Common myeloid progenitor, CD34-positive (primary cell): ENCODE measurements at regions not wholly inside any gene's neighbourhood (a gene's known extent, or its start where the extent isn't known, plus 50 kb on each side); places are given as distances from the start of the nearest gene placed in this dataset.

ENCODE experiments used
- CTCF ChIA-PET: fragments of 350-600 bp; sonication (Branson Sonifier 250); formaldehyde crosslinking; loops from one replicate; lab custom pipeline; 2021; ENCODE audit warnings: antibody characterized with exemption; lab: Charles Lee
- POLR2A ChIA-PET: fragments of 350-600 bp; sonication (Branson Sonifier 250); formaldehyde crosslinking; loops from one replicate; lab custom pipeline; 2021; ENCODE audit warnings: antibody characterized with exemption; lab: Charles Lee
- DNase-seq, 3 donors: peaks; one replicate each; pipeline versions ENCODE4 v3.0.0 to v3.0.0-alpha.2; 2013
- H3K27ac ChIP-seq, 2 experiments: 1 replicate in 1 of 2; 2 replicates in 1 of 2; pipeline ENCODE4 v1.7.0; 2013; ENCODE audit warnings: inconsistent platforms in 2 of 2, low read length in 2 of 2, mild to moderate bottlenecking in 2 of 2, low read depth in 1 of 2, moderate library complexity in 1 of 2; ENCODE audit not compliant: severe bottlenecking in 2 of 2, insufficient read depth in 1 of 2, poor library complexity in 1 of 2
- H3K27me3 ChIP-seq, 5 experiments: replicated peaks in 2 of 5; 1 replicate in 3 of 5; 2 replicates in 2 of 5; pipeline versions ENCODE4 v1.6.1 to v1.7.0; 2013; ENCODE audit warnings: low read length in 4 of 5, mild to moderate bottlenecking in 2 of 5, moderate library complexity in 2 of 5, inconsistent platforms in 1 of 5; ENCODE audit not compliant: insufficient read depth in 5 of 5, control insufficient read depth in 4 of 5
- H3K36me3 ChIP-seq, 4 experiments: 1 replicate in 2 of 4; 2 replicates in 2 of 4; pipeline versions ENCODE4 v1.6.1 to v1.7.0; 2013; ENCODE audit warnings: low read length in 3 of 4, control low read depth in 1 of 4, mild to moderate bottlenecking in 1 of 4; ENCODE audit not compliant: control insufficient read depth in 4 of 4, insufficient read depth in 4 of 4
- H3K4me1 ChIP-seq, 4 experiments: 1 replicate in 3 of 4; 2 replicates in 1 of 4; pipeline versions ENCODE4 v1.6.1 to v1.7.1; 2013; ENCODE audit warnings: low read length in 3 of 4, mild to moderate bottlenecking in 3 of 4, control low read depth in 1 of 4, inconsistent platforms in 1 of 4, moderate library complexity in 1 of 4; ENCODE audit not compliant: control insufficient read depth in 4 of 4, insufficient read depth in 4 of 4; ENCODE audit errors: control extremely low read depth in 1 of 4
- H3K4me3 ChIP-seq, 7 experiments: 1 replicate in 4 of 7; 2 replicates in 3 of 7; pipeline versions ENCODE4 v1.5.1 to v1.7.0; 2013; ENCODE audit warnings: mild to moderate bottlenecking in 7 of 7, low read length in 6 of 7, moderate library complexity in 6 of 7, inconsistent platforms in 2 of 7, low read depth in 2 of 7, control low read depth in 1 of 7; ENCODE audit not compliant: insufficient read depth in 4 of 7, control insufficient read depth in 1 of 7; ENCODE audit errors: extremely low read depth in 1 of 7
- H3K9me3 ChIP-seq, 5 experiments: 1 replicate in 4 of 5; 2 replicates in 1 of 5; pipeline versions ENCODE4 v1.6.1 to v1.7.1; 2013; ENCODE audit warnings: low read length in 4 of 5, mild to moderate bottlenecking in 2 of 5, inconsistent platforms in 1 of 5, low read depth in 1 of 5, moderate library complexity in 1 of 5; ENCODE audit not compliant: control insufficient read depth in 4 of 5, insufficient read depth in 2 of 5; ENCODE audit errors: control extremely low read depth in 1 of 5
- WGBS: methylation state at CpG from one replicate; pipeline ENCODE4 v1.1.5; 2013; ENCODE audit not compliant: insufficient coverage; 5-methylcytosine and 5-hydroxymethylcytosine counted together

GRCh38 chr1:82318921-82319320, 518.2 kb downstream of the ADGRL2 start:
- 79% methylated on average over 2 of the region's 2 CpGs for WGBS

GRCh38 chr1:82318265-82318664, 517.5 kb downstream of the ADGRL2 start:
- no peaks in the 10 kb centered on the region for H3K27me3 ChIP-seq
- H3K4me3 ChIP-seq = no peak overlapping the region
- ChIA-PET POLR2A (no interaction called here), CTCF (no interaction called here)
- no peak for DNase-seq
- H3K27ac ChIP-seq = no peak overlapping the region
- H3K4me1 ChIP-seq = no peaks in the 10 kb centered on the region
- H3K9me3 ChIP-seq = no peaks in the 10 kb centered on the region
- no peaks in the 10 kb centered on the region for H3K36me3 ChIP-seq

More at GRCh38 chr1:82318921-82319320, 518.2 kb downstream of the ADGRL2 start:
- no peaks in the 10 kb centered on the region for H3K36me3 ChIP-seq
- H3K9me3 ChIP-seq = no peaks in the 10 kb centered on the region
- CTCF ChIA-PET = no interaction called here
- H3K27ac ChIP-seq = no peak overlapping the region
- H3K4me1 ChIP-seq = no peaks in the 10 kb centered on the region
- H3K27me3 ChIP-seq = no peaks in the 10 kb centered on the region
- no peak for DNase-seq
- H3K4me3 ChIP-seq = no peak overlapping the region
- POLR2A ChIA-PET = no interaction called here

GRCh38 chr1:82317671-82318070, 516.9 kb downstream of the ADGRL2 start:
- ChIA-PET CTCF (no interaction called here), POLR2A (no interaction called here)
- Histone ChIP-seq H3K4me3 (no peak overlapping the region), H3K4me1 (no peaks in the 10 kb centered on the region), H3K36me3 (no peaks in the 10 kb centered on the region), H3K9me3 (no peaks in the 10 kb centered on the region), H3K27ac (no peak overlapping the region), H3K27me3 (no peaks in the 10 kb centered on the region)
- WGBS = no CpG with 5 or more reads among the region's 1 CpG
- DNase-seq = no peak

- H3K27ac ChIP-seq = no peak overlapping the region
- POLR2A ChIA-PET = no interaction called here
- no peaks in the 10 kb centered on the region for H3K4me1 ChIP-seq
- no peak overlapping the region for H3K4me3 ChIP-seq
- H3K27me3 ChIP-seq = no peaks in the 10 kb centered on the region
- WGBS = 100% methylated on average over 1 of the region's 2 CpGs
- no peaks in the 10 kb centered on the region for H3K9me3 ChIP-seq
- H3K36me3 ChIP-seq = no peaks in the 10 kb centered on the region
- DNase-seq = no peak
- CTCF ChIA-PET = no interaction called here
These were observed 498.9 kb downstream of the ADGRL2 start for GRCh38 chr1:82299656-82300055.

GRCh38 chr1:82299056-82299455, 498.3 kb downstream of the ADGRL2 start:
- H3K27ac ChIP-seq = no peak overlapping the region
- DNase-seq = no peak
- no peaks in the 10 kb centered on the region for H3K9me3 ChIP-seq
- CTCF ChIA-PET = interaction anchor here (1.3 kb wide), 1 partner anchor 15 kb away, joined by 3 read pairs; no protein-coding TSS in a partner anchor
- H3K36me3 ChIP-seq = no peaks in the 10 kb centered on the region
- POLR2A ChIA-PET = no interaction called here
- no peak overlapping the region for H3K4me3 ChIP-seq
- WGBS = 96% methylated on average over 3 of the region's 4 CpGs
- no peaks in the 10 kb centered on the region for H3K27me3 ChIP-seq
- no peaks in the 10 kb centered on the region for H3K4me1 ChIP-seq

- Histone ChIP-seq H3K36me3 (no peaks in the 10 kb centered on the region), H3K4me1 (no peaks in the 10 kb centered on the region), H3K27me3 (no peaks in the 10 kb centered on the region), H3K27ac (no peak overlapping the region), H3K4me3 (no peak overlapping the region), H3K9me3 (no peaks in the 10 kb centered on the region)
- WGBS = 76% methylated on average over 5 of the region's 9 CpGs
- ChIA-PET CTCF (no interaction called here), POLR2A (no interaction called here)
- no peak for DNase-seq
These were observed 496.6 kb downstream of the ADGRL2 start for GRCh38 chr1:82297139-82297896.

GRCh38 chr1:82287556-82287955, 486.8 kb downstream of the ADGRL2 start:
- ChIA-PET POLR2A (no interaction called here), CTCF (no interaction called here)
- no peaks in the 10 kb centered on the region for H3K27me3 ChIP-seq
- DNase-seq = no peak
- no peak overlapping the region for H3K4me3 ChIP-seq
- no peaks in the 10 kb centered on the region for H3K36me3 ChIP-seq
- H3K27ac ChIP-seq = no peak overlapping the region
- WGBS = no CpG with 5 or more reads among the region's 3 CpGs
- no peaks in the 10 kb centered on the region for H3K9me3 ChIP-seq
- no peaks in the 10 kb centered on the region for H3K4me1 ChIP-seq
